VCaP (cell line): ENCODE measurements at regions not wholly inside any gene's neighbourhood (a gene's known extent, or its start where the extent isn't known, plus 50 kb on each side); places are given as distances from the start of the nearest gene placed in this dataset.

Experiments used
- H3K27ac ChIP-seq: fragments of 450-650 bp; 2 replicates; pipeline ENCODE4 v1.5.1; 2017
- CTCF ChIP-seq: fragments of 450-650 bp; conservative IDR thresholded peaks from 2 replicates; pipeline ENCODE4 v1.5.1; 2017; ENCODE audit warnings: mild to moderate bottlenecking, moderate library complexity

- TF ChIP-seq CTCF: no peak
- no peak overlapping the region for H3K27ac ChIP-seq
Measured at GRCh38 chr10:37667736-37668135, 189.7 kb downstream of the ZNF248 start.

DNA sequence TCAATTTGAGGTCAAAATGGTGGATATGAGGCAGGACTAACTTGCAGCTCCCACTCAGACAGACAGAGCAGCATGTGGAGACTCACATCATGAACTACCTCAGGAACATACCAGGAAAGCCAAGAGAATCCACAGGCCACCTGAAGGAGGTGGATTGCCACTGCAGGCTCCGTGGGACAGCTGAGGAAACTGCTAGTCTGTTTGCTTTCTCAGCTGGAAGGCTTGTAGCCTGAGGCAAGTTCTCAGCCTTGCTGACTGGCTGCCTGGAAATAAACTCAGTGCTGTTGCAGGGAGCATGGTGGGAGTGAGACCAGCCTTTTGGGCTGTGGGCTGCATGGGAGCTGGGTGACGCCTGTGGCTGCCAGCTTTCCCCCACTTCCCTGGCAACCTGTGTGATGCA, 202.9 kb downstream of the ZNF248 start:
- no peak overlapping the region for H3K27ac ChIP-seq
- TF ChIP-seq CTCF: no peak

DNA sequence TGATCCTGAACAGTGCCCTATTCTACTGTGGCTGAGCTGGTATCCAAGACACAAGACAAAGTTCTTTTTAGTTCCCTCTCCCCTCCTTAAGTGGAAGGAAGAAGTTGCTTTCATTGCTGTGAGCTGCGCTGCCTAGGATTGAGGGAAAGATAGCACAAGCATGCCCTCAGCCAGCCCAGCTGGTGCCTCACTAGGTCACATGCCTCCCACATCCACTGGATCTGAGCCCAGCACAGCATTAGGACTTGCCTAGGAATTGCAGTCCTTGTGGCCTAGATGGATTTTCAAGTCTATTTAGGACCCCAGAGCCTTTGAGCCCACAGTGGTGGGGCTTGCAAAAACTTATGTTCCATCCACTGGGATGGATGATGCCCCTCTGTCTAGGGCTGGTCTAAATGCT, 214.2 kb downstream of the ZNF248 start:
- no peak overlapping the region for H3K27ac ChIP-seq
- TF ChIP-seq CTCF: no peak

DNA sequence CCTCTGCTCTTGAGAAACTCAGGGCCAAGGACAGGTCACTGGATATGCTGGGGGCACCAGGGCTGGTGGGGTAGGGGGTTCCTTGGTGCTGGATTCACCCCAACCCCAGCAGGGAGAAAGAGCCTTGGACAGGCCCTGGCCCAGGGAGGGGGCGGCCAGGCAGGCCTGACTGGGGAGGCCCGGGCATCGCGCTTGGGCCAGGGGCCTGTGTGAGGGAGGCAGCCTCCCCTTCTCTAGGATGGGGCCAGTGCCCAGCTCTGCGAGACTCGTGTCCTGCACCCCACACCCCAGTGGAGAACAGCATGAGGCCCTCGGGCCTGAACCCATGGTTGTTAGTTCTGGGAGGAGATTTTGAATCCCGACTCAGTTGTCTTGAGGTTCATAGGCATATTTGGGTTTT, 217.1 kb downstream of the ZNF248 start:
- no peak for TF ChIP-seq CTCF
- H3K27ac ChIP-seq: no peak overlapping the region

- no peak overlapping the region for H3K27ac ChIP-seq
- no peak for TF ChIP-seq CTCF
Measured at GRCh38 chr10:37639200-37639599, 218.2 kb downstream of the ZNF248 start.

GRCh38 chr10:37638569-37638968, 218.8 kb downstream of the ZNF248 start:
- no peak for TF ChIP-seq CTCF

DNA sequence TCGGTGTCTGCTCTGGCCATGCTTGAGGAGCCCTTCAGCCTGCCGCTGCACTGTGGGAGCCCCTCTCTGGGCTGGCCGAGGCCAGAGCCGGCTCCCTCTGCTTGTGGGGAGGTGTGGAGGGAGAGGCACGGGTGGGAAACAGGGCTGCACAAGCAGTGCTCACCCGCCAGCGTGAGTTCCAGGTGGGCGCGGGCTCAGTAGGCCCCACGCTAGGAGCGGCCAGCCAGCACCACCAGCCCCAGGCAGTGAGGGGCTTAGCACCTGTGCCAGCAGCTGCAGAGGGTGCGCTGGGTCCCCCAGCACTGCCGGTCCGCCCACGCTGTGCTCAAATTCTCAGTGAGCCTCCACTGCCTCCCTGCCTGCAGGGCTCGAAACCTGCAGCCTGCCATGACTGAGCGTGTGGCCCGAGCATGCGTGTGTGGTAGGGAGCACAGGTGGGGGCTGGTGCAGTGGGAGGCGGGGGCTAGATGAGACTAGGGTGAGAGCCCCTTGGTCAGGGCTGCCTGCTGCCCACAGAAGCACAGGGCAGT, 223.0 kb downstream of the ZNF248 start:
- no peak overlapping the region for H3K27ac ChIP-seq
- no peak for TF ChIP-seq CTCF

More at GRCh38 chr10:37638569-37638968, 218.8 kb downstream of the ZNF248 start:
- H3K27ac ChIP-seq: no peak overlapping the region

DNA sequence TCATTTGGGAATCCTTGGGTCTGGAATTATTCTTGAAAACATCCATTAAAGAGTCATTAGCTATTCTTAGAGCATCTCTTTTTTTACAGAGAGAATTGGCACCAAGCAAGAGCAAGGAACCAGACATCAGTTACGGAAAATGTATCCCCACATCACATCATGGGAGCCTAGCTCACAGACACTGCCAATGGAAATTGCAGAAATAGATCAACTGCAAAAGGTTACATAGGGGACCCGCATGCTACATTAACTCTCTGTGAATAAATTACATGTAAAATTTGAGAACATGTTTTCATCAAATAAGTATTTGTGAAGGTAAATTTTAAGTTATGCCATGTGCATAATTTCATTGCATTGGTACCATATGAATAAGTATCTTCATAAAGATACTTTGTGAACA, 224.8 kb downstream of the ZNF248 start:
- no peak overlapping the region for H3K27ac ChIP-seq
- no peak for TF ChIP-seq CTCF
